Panc1 (cell line): ENCODE measurements at regions not wholly inside any gene's neighbourhood (a gene's known extent, or its start where the extent isn't known, plus 50 kb on each side); places are given as distances from the start of the nearest gene placed in this dataset.

ENCODE experiments used
- ATAC-seq: fragments of 200-7000 bp; cut with Tn5 transposase; 2 replicates; pipeline ENCODE4 v1.9.1; 2020; ENCODE audit warnings: mild to moderate bottlenecking, moderate library complexity
- BruUV-seq: library from RNA; stranded (reverse); fragments of 400-500 nt; replicated peaks from 2 replicates; lab custom pipeline; 2021; lab: Mats Ljungman, UMichigan
- CTCF ChIA-PET: fragments of 300-600 bp; sonication (Branson Sonifier 250); formaldehyde crosslinking; loops from one replicate; lab custom pipeline; 2022; ENCODE audit warnings: antibody characterized with exemption; lab: Charles Lee
- POLR2A ChIA-PET: fragments of 300-600 bp; sonication (Branson Sonifier 250); formaldehyde crosslinking; loops from one replicate; lab custom pipeline; 2022; ENCODE audit warnings: antibody characterized with exemption; lab: Charles Lee
- DNase-seq: peaks from one replicate; pipeline ENCODE4 v3.0.0-alpha.2; 2010; ENCODE audit warnings: low read depth, low spot score
- H3K27ac ChIP-seq: 2 replicates; pipeline ENCODE4 v1.5.1; 2011; ENCODE audit warnings: mild to moderate bottlenecking, low read length, inconsistent platforms
- H3K27me3 ChIP-seq: fragments of 200-500 bp; sonication (Bioruptor generic); 2 replicates; pipeline ENCODE4 v1.6.0; 2014; ENCODE audit warnings: low read length, inconsistent platforms; ENCODE audit not compliant: control insufficient read depth, insufficient read depth
- H3K36me3 ChIP-seq: fragments of 200-500 bp; sonication (Bioruptor generic); 2 replicates; pipeline ENCODE4 v1.5.1; 2014; ENCODE audit warnings: inconsistent platforms, mild to moderate bottlenecking, low read length, moderate library complexity; ENCODE audit not compliant: control insufficient read depth, insufficient read depth
- H3K4me1 ChIP-seq: 2 replicates; pipeline ENCODE4 v1.5.1; 2011; ENCODE audit warnings: inconsistent platforms, mild to moderate bottlenecking, low read length, moderate library complexity; ENCODE audit not compliant: control insufficient read depth, insufficient read depth
- H3K4me3 ChIP-seq, 2 experiments: 2 replicates each; pipeline ENCODE4 v1.5.1; 2011 to 2012; ENCODE audit warnings: low read depth in 2 of 2, low read length in 2 of 2, mild to moderate bottlenecking in 2 of 2, inconsistent platforms in 1 of 2, moderate library complexity in 1 of 2
- H3K9me3 ChIP-seq: fragments of 200-500 bp; sonication (Bioruptor generic); 2 replicates; pipeline ENCODE4 v1.5.1; 2014; ENCODE audit warnings: low read depth, mild to moderate bottlenecking, inconsistent platforms, low read length, moderate library complexity; ENCODE audit not compliant: control insufficient read depth, insufficient read depth
- POLR2AphosphoS5 ChIP-seq: IDR thresholded peaks from 2 replicates; pipeline ENCODE4 v1.6.1; 2012; ENCODE audit warnings: mild to moderate bottlenecking, low read depth, low read length, moderate library complexity
- SIN3A ChIP-seq: IDR thresholded peaks from 2 replicates; pipeline ENCODE4 v1.6.1; 2012; ENCODE audit warnings: low read depth, mild to moderate bottlenecking, low read length, moderate library complexity, borderline replicate concordance; ENCODE audit not compliant: insufficient read depth
- TCF7L2 ChIP-seq: IDR thresholded peaks from 2 replicates; pipeline ENCODE4 v1.6.1; 2011; ENCODE audit warnings: mild to moderate bottlenecking, low read depth, low read length, inconsistent platforms
- in situ Hi-C: cut with HindIII; loops from 2 replicates; pipeline ENCODE4 v1.10.0; 2016; ENCODE audit warnings: low sequenced_read_pairs, low pct_unique_long_range_greater_than_20kb
- intact Hi-C: fragments of 100-400 bp; cut with micrococcal nuclease; formaldehyde crosslinking; loops from one replicate; pipeline ENCODE4 v1.10.0; 2022; ENCODE audit not compliant: unreplicated experiment
- TF ChIP-seq, protein P1 (sequence below), 2 experiments: IDR thresholded peaks; 2 replicates each; pipeline ENCODE4 v1.6.1; 2011 to 2012; ENCODE audit warnings: low read depth in 2 of 2, control low read depth in 1 of 2, low read length in 1 of 2, mild to moderate bottlenecking in 1 of 2, moderate library complexity in 1 of 2; ENCODE audit not compliant: insufficient read depth in 1 of 2
- TF ChIP-seq, protein P2 (sequence below): fragments of 450-650 bp; IDR thresholded peaks from 2 replicates; pipeline ENCODE4 v1.5.1; 2017; ENCODE audit warnings: mild to moderate bottlenecking

DNA sequence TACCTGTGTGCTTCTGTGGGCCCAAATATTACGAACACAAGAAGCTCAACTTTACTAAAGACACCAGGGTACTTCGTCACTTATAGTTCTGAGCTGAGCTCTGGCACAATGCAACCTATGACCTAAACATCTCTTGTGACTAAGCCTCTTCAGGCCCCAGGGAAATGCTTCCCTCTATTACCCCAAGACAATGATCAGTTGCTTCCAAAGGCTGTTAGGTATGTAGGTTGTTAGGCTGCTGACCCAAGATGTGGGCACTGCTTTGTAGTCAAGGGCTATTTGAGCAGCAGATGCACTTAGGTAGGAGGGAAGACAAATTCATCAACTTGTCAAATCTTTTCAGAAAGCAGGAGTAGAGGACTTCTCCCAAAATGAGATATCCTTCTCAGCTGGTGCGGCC, 640.1 kb downstream of the EPHA4 start:
- POLR2A ChIA-PET, result no interaction called here
- Histone ChIP-seq H3K27ac (no peak overlapping the region), H3K36me3 (no peaks in the 10 kb centered on the region), H3K4me1 (no peaks in the 10 kb centered on the region), H3K9me3 (no peaks in the 10 kb centered on the region), H3K4me3 (no peak overlapping the region), H3K27me3 (no peaks in the 10 kb centered on the region)
- DNase-seq (no peak), ATAC-seq (no peak)
- intact Hi-C loops, result no loop called here
- TF ChIP-seq POLR2AphosphoS5 (no peak), SIN3A (no peak), TCF7L2 (no peak)
- TF ChIP-seq, protein P1, sequence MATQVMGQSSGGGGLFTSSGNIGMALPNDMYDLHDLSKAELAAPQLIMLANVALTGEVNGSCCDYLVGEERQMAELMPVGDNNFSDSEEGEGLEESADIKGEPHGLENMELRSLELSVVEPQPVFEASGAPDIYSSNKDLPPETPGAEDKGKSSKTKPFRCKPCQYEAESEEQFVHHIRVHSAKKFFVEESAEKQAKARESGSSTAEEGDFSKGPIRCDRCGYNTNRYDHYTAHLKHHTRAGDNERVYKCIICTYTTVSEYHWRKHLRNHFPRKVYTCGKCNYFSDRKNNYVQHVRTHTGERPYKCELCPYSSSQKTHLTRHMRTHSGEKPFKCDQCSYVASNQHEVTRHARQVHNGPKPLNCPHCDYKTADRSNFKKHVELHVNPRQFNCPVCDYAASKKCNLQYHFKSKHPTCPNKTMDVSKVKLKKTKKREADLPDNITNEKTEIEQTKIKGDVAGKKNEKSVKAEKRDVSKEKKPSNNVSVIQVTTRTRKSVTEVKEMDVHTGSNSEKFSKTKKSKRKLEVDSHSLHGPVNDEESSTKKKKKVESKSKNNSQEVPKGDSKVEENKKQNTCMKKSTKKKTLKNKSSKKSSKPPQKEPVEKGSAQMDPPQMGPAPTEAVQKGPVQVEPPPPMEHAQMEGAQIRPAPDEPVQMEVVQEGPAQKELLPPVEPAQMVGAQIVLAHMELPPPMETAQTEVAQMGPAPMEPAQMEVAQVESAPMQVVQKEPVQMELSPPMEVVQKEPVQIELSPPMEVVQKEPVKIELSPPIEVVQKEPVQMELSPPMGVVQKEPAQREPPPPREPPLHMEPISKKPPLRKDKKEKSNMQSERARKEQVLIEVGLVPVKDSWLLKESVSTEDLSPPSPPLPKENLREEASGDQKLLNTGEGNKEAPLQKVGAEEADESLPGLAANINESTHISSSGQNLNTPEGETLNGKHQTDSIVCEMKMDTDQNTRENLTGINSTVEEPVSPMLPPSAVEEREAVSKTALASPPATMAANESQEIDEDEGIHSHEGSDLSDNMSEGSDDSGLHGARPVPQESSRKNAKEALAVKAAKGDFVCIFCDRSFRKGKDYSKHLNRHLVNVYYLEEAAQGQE (IDR thresholded peaks at IDR 0.05; ENCODE audit: insufficient read depth in 1 of 2, low read depth in 2 of 2, low read length in 1 of 2), result no peak
- TF ChIP-seq, protein P2, sequence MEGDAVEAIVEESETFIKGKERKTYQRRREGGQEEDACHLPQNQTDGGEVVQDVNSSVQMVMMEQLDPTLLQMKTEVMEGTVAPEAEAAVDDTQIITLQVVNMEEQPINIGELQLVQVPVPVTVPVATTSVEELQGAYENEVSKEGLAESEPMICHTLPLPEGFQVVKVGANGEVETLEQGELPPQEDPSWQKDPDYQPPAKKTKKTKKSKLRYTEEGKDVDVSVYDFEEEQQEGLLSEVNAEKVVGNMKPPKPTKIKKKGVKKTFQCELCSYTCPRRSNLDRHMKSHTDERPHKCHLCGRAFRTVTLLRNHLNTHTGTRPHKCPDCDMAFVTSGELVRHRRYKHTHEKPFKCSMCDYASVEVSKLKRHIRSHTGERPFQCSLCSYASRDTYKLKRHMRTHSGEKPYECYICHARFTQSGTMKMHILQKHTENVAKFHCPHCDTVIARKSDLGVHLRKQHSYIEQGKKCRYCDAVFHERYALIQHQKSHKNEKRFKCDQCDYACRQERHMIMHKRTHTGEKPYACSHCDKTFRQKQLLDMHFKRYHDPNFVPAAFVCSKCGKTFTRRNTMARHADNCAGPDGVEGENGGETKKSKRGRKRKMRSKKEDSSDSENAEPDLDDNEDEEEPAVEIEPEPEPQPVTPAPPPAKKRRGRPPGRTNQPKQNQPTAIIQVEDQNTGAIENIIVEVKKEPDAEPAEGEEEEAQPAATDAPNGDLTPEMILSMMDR, result no peak
- CTCF ChIA-PET, result no interaction called here
- in situ Hi-C loops, result no loop called here
- BruUV-seq, result no TSS peak

DNA sequence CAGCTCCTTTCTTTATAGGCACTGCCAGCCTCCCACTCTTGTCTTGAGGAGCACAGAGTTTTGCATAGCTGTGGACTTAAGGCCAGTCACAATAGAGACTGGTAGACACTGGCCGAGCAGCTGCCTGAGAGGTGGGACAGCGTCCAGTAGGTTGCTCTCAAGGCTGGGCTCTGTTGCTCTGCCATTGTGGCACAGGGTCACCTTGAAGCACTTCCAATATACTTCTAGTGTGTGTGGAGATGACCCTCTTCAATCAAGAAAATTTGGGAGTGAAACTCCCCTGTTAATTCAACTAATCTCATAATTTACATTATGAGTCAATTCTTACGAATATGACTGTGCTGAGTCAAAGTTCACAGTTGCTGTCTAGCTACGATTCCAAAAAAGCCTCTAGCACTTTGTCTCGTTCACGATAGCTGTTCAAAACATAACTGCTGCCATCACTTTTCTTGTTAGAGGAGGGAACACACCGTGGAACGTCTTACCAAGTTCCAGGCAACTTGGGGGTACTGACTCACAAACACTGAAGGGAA, 636.2 kb downstream of the EPHA4 start:
- no peak for DNase-seq
- no peak overlapping the region for H3K4me3 ChIP-seq
- no peak for ATAC-seq
- in situ Hi-C loops (no loop called here), intact Hi-C loops (no loop called here)
- no peak for TF ChIP-seq SIN3A
- TF ChIP-seq, protein P1 (IDR thresholded peaks at IDR 0.05; ENCODE audit: insufficient read depth in 1 of 2, low read depth in 2 of 2, low read length in 1 of 2), result no peak
- TF ChIP-seq TCF7L2, result no peak
- TF ChIP-seq POLR2AphosphoS5, result no peak
- TF ChIP-seq, protein P2, result no peak
- CTCF ChIA-PET, result no interaction called here
- no TSS peak for BruUV-seq
- no peaks in the 10 kb centered on the region for H3K9me3 ChIP-seq
- H3K36me3 ChIP-seq, result no peaks in the 10 kb centered on the region
- H3K4me1 ChIP-seq, result no peaks in the 10 kb centered on the region
- POLR2A ChIA-PET, result no interaction called here
- no peak overlapping the region for H3K27ac ChIP-seq
- no peaks in the 10 kb centered on the region for H3K27me3 ChIP-seq
